ENCODE measurements at regions not wholly inside any gene's neighbourhood (a gene's known extent, or its start where the extent isn't known, plus 50 kb on each side); places are given as distances from the start of the nearest gene placed in this dataset.

DNA sequence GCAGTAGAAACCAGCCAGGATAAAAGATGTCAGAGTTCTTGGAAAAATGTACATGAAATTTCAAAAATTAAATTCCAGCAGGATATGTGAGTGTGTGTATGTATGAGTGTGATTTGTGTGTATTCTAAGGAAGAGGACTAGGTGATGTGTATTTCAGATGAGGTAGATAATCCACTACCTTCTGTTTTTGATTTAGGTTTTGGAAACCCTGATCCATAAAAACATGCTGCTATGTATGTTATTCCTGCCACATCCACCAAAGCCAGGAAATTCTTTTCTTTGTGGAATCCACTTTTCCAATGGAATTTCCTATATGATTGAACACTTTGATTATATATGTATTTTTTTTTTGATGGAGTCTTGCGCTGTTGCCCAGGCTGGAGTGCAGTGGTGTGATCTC lies 276.9 kb downstream of the UQCRFS1 start:
- DNase-seq (ENCODE audit: low read depth) = no peak

- DNase-seq (ENCODE audit: low read depth) = no peak
These were observed 278.3 kb downstream of the UQCRFS1 start for GRCh38 chr19:28934631-28935030.

DNA sequence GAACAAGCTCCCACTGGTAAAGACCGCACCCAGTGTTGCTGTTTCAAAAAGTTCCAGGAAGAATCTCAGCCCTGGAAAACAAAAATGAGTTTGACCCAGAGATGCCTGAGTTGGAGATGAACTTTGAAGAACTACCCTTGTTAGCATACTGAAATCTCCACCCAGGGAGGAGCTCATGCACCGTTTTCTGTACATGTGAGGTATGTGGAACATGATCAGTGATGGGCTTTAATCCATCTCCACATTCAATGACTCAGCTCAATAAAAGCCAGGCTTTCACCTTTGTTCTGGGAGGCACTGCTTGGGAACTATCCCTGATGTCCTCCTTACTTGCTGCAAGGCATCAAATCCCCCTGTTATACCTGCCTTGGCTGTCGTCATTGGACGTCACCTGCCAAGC lies 279.9 kb downstream of the UQCRFS1 start:
- no peak for DNase-seq (ENCODE audit: low read depth)

DNA sequence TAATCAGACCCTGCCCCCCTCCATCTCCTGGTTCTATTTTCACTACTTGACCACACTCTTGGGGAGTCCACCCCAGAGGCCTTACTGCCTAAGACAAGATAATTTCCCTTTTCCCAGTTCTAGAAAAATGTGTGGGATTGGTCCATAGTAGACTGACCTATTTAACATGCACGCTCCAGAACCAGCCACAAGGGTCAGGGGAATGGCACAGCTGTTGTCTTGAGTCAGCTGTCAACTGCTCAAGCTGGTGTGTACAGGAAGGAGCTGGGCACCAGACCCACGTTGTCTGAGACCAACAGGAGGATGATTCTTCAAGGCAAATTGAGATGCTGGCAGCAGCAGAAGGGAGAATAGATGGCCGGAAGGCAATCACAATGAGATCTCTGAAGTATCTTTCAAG lies 280.5 kb downstream of the UQCRFS1 start:
- DNase-seq (ENCODE audit: low read depth) = no peak

DNA sequence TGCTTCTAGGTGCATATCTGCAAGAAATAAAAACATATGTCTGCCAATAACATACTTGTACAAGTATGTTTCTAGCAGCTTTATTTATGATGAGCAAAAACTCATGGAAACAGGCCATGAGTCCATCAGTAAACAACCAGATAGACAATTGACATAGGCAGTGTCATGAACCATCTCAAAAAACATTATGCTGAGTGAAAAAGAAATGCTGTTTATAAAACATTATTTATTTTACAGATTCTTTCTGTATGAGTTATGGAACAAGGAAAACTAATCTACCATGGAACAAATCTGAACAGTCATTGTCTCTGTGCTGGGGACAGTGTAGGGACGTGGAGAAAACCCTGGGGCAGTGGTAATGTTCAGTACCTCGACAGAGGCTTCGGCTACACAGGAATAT lies 283.9 kb downstream of the UQCRFS1 start:
- DNase-seq (ENCODE audit: low read depth) = no peak

GRCh38 chr19:28927456-28927855 lies 285.5 kb downstream of the UQCRFS1 start:
- DNase-seq (ENCODE audit: low read depth) = no peak

GRCh38 chr19:28920269-28921066 lies 292.5 kb downstream of the UQCRFS1 start:
- DNase-seq (ENCODE audit: low read depth) = no peak

GRCh38 chr19:28917621-28918020 lies 295.3 kb downstream of the UQCRFS1 start:
- DNase-seq (ENCODE audit: low read depth) = no peak

DNA sequence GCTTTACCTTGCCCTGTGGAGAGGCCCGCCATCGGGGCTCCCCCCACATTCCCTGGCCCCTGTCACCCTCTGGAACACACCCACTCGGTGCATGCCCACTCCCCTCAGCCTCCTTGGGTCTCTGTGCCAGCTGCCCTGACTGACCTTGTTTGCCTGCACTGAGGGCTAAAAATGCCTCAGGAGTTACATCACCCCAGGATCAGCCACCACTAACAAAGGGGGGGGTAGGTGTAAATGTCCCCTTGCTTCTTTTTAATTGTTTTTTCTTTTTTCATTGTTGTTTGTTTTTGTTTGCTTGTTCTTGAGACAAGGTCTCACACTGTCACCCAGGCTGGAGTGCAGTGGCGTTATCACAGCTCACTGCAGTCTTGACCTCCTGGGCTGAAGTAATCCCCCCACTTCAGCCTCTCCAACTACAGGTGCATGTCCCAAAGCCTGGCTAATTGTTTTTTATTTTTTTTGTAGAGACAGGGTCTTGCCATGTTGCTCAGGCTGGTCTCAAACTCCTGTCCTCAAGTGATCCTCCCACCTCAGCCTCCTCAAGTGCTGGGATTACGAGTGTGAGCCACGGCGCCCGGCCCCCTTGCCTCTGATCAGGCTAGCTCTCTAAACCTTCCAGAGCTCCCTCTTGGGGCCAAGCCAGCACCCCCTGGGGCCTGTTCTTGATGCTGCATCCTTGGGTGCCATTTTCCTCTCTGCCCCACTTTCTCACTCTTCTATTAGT lies 297.1 kb downstream of the UQCRFS1 start:
- DNase-seq (ENCODE audit: low read depth) = no peak

GRCh38 chr19:28915202-28915601 lies 297.7 kb downstream of the UQCRFS1 start:
- no peak for DNase-seq (ENCODE audit: low read depth)

DNA sequence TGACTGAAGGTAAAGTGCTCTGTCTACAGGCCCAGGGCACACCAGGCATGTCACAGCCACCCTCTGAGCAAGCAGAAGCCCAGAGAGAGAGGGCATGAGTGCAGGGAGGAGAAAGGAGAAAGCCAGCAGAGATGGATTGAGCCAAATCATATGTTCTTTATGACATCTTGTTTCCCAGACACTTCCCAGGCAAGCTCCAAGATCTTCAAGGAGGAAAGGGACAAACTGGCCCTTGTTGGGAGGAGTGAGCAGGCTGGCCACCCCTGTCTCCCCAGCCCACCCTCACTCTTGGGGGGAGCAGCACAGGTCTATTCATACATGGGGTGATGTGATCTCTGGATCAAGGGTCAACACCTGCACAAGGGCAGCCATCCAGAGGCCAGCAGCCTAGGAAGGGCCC lies 298.8 kb downstream of the UQCRFS1 start:
- DNase-seq (ENCODE audit: low read depth) = no peak

DNA sequence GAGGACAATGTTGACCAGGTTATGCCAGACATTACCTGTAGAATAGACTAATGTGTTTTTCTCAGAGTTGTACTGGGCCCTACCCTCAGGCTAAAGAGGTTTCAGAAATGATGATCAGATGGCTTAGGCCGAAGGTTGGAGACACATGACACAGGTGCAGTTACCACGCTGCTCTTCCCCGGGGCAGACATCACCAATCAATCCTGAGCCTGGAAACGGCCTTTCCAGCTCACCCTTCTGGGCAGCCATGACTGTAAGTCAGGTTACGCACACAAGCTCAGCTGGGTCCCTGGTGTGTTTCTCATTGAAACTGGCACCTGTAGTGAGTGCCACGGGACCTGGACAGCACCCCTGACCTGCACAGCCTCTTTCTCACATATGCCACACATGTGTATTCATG lies 299.3 kb downstream of the UQCRFS1 start:
- DNase-seq (ENCODE audit: low read depth) = no peak

DNA sequence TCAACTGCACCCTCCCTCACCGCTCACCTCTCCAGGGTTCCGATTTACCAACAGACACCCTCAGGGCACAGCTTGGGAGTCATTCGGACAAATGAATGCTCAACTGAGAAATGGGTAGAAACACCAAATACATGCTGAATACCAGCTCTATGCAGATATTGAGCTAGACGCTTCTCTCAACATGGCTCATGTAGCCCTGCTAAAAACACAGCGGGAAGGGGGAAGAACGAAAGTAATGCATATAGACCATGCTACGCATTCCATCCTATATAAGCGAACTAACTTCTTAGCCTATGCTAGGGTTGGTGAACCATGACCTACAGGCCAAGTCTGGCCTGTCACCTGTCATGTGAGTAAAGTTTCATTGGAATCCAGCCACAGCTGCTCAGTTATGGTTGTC lies 304.0 kb downstream of the UQCRFS1 start:
- no peak for DNase-seq (ENCODE audit: low read depth)

- no peak for DNase-seq (ENCODE audit: low read depth)
These were observed 305.4 kb downstream of the UQCRFS1 start for GRCh38 chr19:28907534-28907933.

DNA sequence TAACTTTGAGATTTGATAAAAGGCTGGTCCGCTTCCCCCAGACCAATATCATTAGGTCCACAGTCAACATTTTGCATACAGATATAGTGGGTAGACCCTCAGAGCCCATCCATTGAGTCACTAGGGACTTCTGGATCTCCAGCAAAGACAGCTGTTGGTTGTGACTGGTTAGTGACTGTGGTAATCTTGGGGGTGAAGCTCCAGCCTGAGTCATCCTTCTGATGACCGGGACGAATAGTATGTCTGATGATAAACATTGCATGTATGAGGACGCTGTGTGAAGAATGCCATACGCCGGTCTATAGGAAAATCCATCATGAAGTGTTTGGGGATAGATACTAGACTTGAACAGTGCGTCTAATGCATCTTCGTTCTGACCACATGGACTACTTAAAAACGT lies 307.0 kb downstream of the UQCRFS1 start:
- no peak for DNase-seq (ENCODE audit: low read depth)

DNA sequence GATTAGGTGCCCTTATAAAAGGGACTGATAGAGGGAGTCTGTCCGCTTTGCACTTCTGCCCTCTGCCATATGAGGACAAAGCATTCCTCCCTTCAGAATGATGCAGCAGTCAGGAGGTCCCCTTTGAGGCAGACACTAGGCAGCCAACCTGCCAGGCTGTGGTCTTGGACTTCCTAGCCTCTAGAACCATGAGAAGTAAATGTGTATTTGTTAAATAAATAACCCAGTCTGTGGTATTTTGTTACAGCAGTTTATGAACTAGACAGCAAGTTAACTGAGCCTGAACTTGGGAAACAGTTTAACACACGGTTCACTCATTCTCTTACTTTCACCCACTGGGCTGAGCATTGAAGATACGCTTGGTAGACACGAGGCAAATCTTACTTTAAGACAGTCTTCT lies 313.2 kb downstream of the UQCRFS1 start:
- no peak for DNase-seq (ENCODE audit: low read depth)

DNA sequence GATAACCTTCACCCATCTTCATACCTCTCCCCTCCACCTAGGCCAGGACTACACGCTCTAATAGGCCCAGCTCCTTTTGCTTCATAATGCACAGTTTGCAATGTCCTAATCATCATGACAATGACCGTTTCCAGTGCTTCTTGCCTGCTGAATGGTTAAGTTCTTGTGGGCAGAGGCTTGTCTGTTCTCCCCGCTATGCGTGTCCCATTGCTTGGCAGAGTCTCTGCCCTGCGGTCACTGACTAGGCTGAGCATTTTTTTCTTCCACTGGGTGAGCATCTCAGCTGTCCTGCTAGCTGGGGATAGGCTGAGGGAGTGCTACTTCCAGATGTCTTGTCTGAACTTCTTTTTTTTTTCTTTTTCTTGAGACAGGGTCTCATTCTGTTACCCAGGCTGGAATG lies 314.7 kb downstream of the UQCRFS1 start:
- no peak for DNase-seq (ENCODE audit: low read depth)

DNA sequence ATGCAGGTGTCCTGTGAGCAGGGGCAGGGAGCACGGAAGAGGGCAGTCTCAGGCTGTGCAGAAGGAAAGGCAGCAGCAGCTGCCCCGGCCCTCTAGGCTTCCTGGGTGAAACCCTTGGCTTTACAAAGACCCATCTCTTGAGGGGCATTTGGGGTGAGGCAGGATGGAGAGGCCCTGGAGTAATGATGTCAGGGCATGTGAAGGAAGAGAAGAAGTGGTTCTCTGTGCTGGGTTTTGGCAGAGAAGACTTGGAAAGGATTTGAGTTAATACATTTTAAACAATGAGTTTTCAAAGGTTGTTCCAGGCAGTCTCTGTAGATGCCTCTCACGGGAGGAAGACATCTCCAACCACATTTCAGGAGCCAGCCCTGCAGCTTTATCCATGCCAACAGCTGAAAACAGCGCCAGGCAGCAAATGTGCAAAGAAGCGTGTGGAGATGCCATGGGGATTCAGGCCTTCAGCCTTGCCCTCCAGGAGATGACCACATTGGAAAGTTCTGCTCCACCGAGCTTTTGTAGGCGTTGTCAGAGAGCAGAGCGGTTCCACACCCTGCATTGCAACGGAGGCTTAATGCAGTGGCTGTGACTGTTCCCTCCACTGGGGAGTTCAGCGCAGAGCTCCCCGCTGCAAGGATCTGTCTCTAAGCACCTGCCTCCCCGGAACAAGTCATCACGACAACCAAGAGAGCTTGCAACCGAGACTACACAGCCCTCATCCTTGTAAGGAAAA lies 322.8 kb downstream of the UQCRFS1 start:
- DNase-seq (ENCODE audit: low read depth) = no peak

- DNase-seq (ENCODE audit: low read depth) = no peak
These were observed 324.9 kb downstream of the UQCRFS1 start for GRCh38 chr19:28887920-28888618.

- DNase-seq (ENCODE audit: low read depth) = no peak
These were observed 326.2 kb downstream of the UQCRFS1 start for GRCh38 chr19:28886708-28887107.

DNA sequence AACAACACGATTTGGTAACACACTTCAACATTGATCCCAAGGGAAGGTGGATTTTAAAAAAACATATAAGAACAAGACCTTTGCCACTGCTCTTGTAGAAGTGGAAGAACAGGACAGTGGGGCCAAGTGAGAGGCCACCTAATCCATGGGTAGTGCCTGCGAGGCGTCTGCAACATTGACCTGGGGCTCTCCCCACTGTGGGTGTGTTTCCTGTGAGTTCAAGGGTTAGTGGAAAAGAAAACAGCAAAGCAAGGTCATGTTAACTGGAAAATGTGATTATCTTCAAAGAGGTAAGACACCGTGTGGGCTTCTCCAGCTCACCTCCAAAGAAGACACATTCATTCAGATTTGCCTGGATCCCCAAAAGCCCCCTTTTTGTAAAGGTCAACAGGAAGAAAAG lies 327.0 kb downstream of the UQCRFS1 start:
- no peak for DNase-seq (ENCODE audit: low read depth)

DNA sequence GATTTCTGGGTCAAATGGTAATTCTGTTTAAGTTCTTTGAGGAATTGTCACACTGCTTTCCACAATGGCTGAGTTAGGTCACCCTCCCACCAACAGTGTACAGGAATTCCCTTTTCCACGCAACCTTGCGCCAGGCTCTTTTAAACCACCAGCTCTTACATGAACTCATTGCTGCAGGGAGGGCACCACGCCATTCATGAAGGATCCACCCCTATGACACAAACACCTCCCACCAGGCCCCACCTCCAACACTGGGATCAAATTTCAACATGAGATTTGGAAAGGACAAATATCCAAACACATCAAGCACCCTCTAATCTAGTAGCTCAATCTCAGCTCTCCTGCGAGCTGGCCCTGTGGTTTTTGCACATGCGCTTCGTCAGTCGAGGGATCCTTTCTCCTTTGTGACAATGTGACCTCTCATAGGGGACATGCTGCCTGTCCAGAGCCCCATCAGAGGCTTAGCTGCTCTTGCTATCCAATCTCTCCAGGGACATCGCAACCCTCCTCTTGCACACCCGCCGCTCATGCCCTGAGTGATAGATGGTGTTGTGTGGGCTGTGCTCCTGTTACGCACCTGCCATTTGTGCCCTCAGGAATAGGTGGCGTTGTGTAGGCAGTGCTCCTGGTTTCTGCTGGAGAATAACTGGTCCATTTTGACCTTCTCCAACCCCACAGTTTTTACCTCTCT lies 328.0 kb downstream of the UQCRFS1 start:
- no peak for DNase-seq (ENCODE audit: low read depth)

All from stimulated activated CD8-positive, alpha-beta memory T cell treated with anti-CD3 and anti-CD28 coated beads, Interleukin-12 subunit alpha, Interleukin-12 subunit beta, amount 100 ng/mL, for 1 hour (primary cell).